Natural killer cell treated with Interleukin-12 subunit alpha and Interleukin-12 subunit beta and Interleukin-15 and Interleukin-18, amount 100 ng/mL, for 72 hours (primary cell): ENCODE measurements at regions not wholly inside any gene's neighbourhood (a gene's known extent, or its start where the extent isn't known, plus 50 kb on each side); places are given as distances from the start of the nearest gene placed in this dataset.

Source experiments
- ATAC-seq, 2 donors: fragments of 150-1000 bp; cut with Tn5 transposase in 1 of 2; sonication (Bioruptor Pico), chemical (Tn5 transposase) in 1 of 2; 2 replicates each; pipeline ENCODE4 v1.10.0; 2021
- DNase-seq: peaks from one replicate; pipeline ENCODE4 v3.0.0; 2022; ENCODE audit warnings: low spot score
- H3K27ac Mint-ChIP-seq, 2 donors: 1 replicate in 1 of 2; 2 replicates in 1 of 2; pipeline ENCODE4 v1.8.0; 2022; ENCODE audit warnings: mixed read lengths in 2 of 2, mild to moderate bottlenecking in 1 of 2, moderate library complexity in 1 of 2
- H3K27me3 Mint-ChIP-seq, 2 donors: 1 replicate in 1 of 2; 2 replicates in 1 of 2; pipeline ENCODE4 v1.8.0; 2022; ENCODE audit warnings: mixed read lengths in 2 of 2
- H3K36me3 Mint-ChIP-seq: one replicate; pipeline ENCODE4 v1.8.0; 2022; ENCODE audit warnings: mixed read lengths
- H3K4me1 Mint-ChIP-seq, 2 donors: 1 replicate in 1 of 2; 2 replicates in 1 of 2; pipeline ENCODE4 v1.8.0; 2022; ENCODE audit warnings: low read depth in 2 of 2, mixed read lengths in 2 of 2, mild to moderate bottlenecking in 1 of 2
- H3K4me3 Mint-ChIP-seq: one replicate; pipeline ENCODE4 v1.8.0; 2022; ENCODE audit warnings: mixed read lengths
- H3K9me3 Mint-ChIP-seq: 2 replicates; pipeline ENCODE4 v1.8.0; 2022; ENCODE audit warnings: mixed read lengths

DNA sequence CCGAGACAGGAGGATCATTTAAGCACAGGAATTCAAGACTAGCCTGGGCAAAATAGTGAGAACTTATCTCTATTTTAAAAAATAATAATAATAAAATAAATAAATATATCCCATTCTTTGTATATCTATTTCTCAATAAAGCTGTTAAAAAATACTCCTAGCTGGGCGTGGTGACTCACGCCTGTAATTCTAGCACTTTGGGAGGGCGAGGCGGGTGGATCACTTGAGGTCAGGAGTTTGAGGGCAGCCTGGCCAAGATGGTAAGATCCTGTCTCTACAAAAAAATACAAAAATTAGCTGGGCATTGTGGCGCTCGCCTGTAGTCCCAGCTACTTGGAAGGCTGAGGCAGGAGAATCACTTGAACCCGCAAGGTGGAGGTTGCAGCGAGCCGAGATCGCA, 75.7 kb upstream of the TBX3 start:
- H3K27ac Mint-ChIP-seq = no peak overlapping the region
- no peaks in the 10 kb centered on the region for H3K4me1 Mint-ChIP-seq
- H3K9me3 Mint-ChIP-seq = no peaks in the 10 kb centered on the region
- H3K36me3 Mint-ChIP-seq = no peaks in the 10 kb centered on the region
- H3K4me3 Mint-ChIP-seq = no peak overlapping the region
- H3K27me3 Mint-ChIP-seq = no peaks in the 10 kb centered on the region
- DNase-seq (no peak), ATAC-seq (no peak)

- Mint-ChIP-seq H3K9me3 (no peaks in the 10 kb centered on the region), H3K36me3 (no peaks in the 10 kb centered on the region), H3K27ac (no peak overlapping the region), H3K27me3 (no peaks in the 10 kb centered on the region), H3K4me3 (no peak overlapping the region), H3K4me1 (no peaks in the 10 kb centered on the region)
- DNase-seq (no peak), ATAC-seq (no peak)
These were observed 73.8 kb upstream of the TBX3 start for GRCh38 chr12:114757684-114758325.

GRCh38 chr12:114752217-114752616, 68.2 kb upstream of the TBX3 start:
- no peak overlapping the region for H3K27ac Mint-ChIP-seq
- H3K27me3 Mint-ChIP-seq = peaks cover 0 to 4% of the 10 kb centered on the region in 2 donors

GRCh38 chr12:114751712-114752111, 67.7 kb upstream of the TBX3 start:
- Mint-ChIP-seq H3K27me3 (peaks cover 0 to 4% of the 10 kb centered on the region in 2 donors), H3K36me3 (no peaks in the 10 kb centered on the region), H3K9me3 (no peaks in the 10 kb centered on the region), H3K4me3 (no peak overlapping the region), H3K4me1 (no peaks in the 10 kb centered on the region), H3K27ac (no peak overlapping the region)
- no peak for DNase-seq
- ATAC-seq = no peak

More at GRCh38 chr12:114752217-114752616, 68.2 kb upstream of the TBX3 start:
- no peak for DNase-seq
- Mint-ChIP-seq H3K4me1 (no peaks in the 10 kb centered on the region), H3K9me3 (no peaks in the 10 kb centered on the region), H3K36me3 (no peaks in the 10 kb centered on the region), H3K4me3 (no peak overlapping the region)
- no peak for ATAC-seq

- Mint-ChIP-seq H3K4me1 (no peaks in the 10 kb centered on the region), H3K36me3 (no peaks in the 10 kb centered on the region)
- DNase-seq = no peak
These were observed 66.9 kb upstream of the TBX3 start for GRCh38 chr12:114750917-114751316.

DNA sequence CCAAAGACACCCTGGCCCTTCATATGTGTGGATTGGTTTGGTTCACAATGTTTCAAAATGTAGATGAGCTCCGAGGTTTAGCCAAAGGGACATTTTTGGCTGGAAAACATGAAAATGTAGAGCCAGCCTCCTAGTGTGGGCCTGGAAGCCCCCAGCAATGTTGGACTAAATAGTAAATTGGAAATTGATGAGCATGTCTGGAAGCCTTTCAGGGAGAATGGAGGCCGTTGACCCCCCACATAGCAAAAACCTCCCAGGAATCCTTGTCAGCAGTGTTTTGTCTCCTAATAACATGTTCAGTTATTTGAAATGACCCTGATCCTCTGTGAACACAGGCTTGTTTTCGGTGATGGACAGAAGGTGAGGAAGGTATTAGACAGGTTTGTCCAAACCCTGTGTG, 65.1 kb upstream of the TBX3 start:
- no peaks in the 10 kb centered on the region for H3K36me3 Mint-ChIP-seq
- peaks cover 0 to 8% of the 10 kb centered on the region in 2 donors for H3K27me3 Mint-ChIP-seq
- H3K4me3 Mint-ChIP-seq = no peak overlapping the region
- H3K4me1 Mint-ChIP-seq = no peaks in the 10 kb centered on the region
- H3K27ac Mint-ChIP-seq = no peak overlapping the region
- DNase-seq (no peak), ATAC-seq (no peak)
- H3K9me3 Mint-ChIP-seq = no peaks in the 10 kb centered on the region

More at GRCh38 chr12:114750917-114751316, 66.9 kb upstream of the TBX3 start:
- Mint-ChIP-seq H3K27me3 (peaks cover 0 to 8% of the 10 kb centered on the region in 2 donors), H3K9me3 (no peaks in the 10 kb centered on the region), H3K27ac (no peak overlapping the region), H3K4me3 (no peak overlapping the region)
- no peak for ATAC-seq

- no peaks in the 10 kb centered on the region for H3K36me3 Mint-ChIP-seq
- peaks cover 0 to 8% of the 10 kb centered on the region in 2 donors for H3K27me3 Mint-ChIP-seq
- no peaks in the 10 kb centered on the region for H3K9me3 Mint-ChIP-seq
- no peak overlapping the region for H3K27ac Mint-ChIP-seq
- H3K4me3 Mint-ChIP-seq = no peak overlapping the region
- H3K4me1 Mint-ChIP-seq = no peaks in the 10 kb centered on the region
- DNase-seq = no peak
- no peak for ATAC-seq
These were observed 63.3 kb upstream of the TBX3 start for GRCh38 chr12:114747012-114747858.

GRCh38 chr12:114746297-114747011, 62.5 kb upstream of the TBX3 start:
- Mint-ChIP-seq H3K9me3 (no peaks in the 10 kb centered on the region), H3K4me1 (no peaks in the 10 kb centered on the region), H3K4me3 (no peak overlapping the region), H3K27ac (no peak overlapping the region), H3K27me3 (peaks cover 0 to 8% of the 10 kb centered on the region in 2 donors), H3K36me3 (no peaks in the 10 kb centered on the region)
- no peak for DNase-seq
- ATAC-seq = no peak

GRCh38 chr12:114744691-114745090, 60.7 kb upstream of the TBX3 start:
- H3K27me3 Mint-ChIP-seq = peaks cover 0 to 8% of the 10 kb centered on the region in 2 donors
- no peak overlapping the region for H3K27ac Mint-ChIP-seq
- H3K4me3 Mint-ChIP-seq = no peak overlapping the region
- DNase-seq = no peak
- no peaks in the 10 kb centered on the region for H3K4me1 Mint-ChIP-seq
- no peaks in the 10 kb centered on the region for H3K36me3 Mint-ChIP-seq
- ATAC-seq = no peak
- H3K9me3 Mint-ChIP-seq = no peaks in the 10 kb centered on the region

GRCh38 chr12:114744285-114744684, 60.3 kb upstream of the TBX3 start:
- H3K4me3 Mint-ChIP-seq = no peak overlapping the region
- ATAC-seq = no peak
- DNase-seq = no peak
- no peak overlapping the region for H3K27ac Mint-ChIP-seq
- no peaks in the 10 kb centered on the region for H3K36me3 Mint-ChIP-seq
- H3K9me3 Mint-ChIP-seq = no peaks in the 10 kb centered on the region
- H3K4me1 Mint-ChIP-seq = no peaks in the 10 kb centered on the region
- H3K27me3 Mint-ChIP-seq = peaks cover 0 to 5% of the 10 kb centered on the region in 2 donors

DNA sequence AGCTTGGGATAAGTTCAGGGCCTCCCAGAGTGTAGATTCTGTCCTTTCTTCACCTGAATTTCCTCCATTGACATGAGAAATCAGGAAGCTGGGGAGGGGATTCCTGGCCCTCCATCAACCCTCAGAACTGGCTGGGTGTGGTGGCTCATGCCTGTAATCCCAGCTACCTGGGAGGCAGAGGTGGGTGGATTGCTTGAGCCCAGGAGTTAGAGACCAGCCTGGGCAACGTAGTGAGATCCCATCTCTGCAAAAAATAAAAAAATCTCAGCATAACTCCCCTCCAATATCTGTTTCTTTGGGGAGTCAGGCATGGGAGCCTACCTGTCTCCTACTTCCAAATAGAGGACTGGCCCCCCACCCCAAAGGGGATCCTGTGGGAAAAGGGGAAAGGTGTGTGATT, 59.8 kb upstream of the TBX3 start:
- no peak for ATAC-seq
- H3K4me1 Mint-ChIP-seq = no peaks in the 10 kb centered on the region
- no peaks in the 10 kb centered on the region for H3K9me3 Mint-ChIP-seq
- no peak overlapping the region for H3K4me3 Mint-ChIP-seq
- H3K36me3 Mint-ChIP-seq = no peaks in the 10 kb centered on the region
- H3K27ac Mint-ChIP-seq = no peak overlapping the region
- H3K27me3 Mint-ChIP-seq = peaks cover 0 to 5% of the 10 kb centered on the region in 2 donors
- no peak for DNase-seq

DNA sequence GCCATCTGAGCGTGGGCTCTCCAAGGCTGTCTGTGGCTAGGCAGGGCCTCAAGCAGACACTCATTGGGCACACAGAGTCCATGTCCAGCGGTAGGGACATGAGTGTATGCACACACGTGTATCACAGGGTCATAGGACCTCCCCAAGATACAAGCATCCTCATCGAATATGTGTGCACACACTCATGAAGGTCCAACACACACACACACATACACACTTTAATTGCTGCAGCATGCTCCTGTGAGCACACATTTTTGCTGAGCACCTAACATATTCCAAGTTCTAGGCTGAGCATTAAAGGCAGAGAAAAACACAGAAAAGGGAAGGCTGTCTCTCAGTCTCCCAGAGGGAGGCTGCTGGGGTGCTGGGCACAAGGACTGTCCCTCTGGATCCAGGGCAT, 59.3 kb upstream of the TBX3 start:
- DNase-seq = no peak
- Mint-ChIP-seq H3K27ac (no peak overlapping the region), H3K4me1 (no peaks in the 10 kb centered on the region), H3K9me3 (no peaks in the 10 kb centered on the region), H3K4me3 (no peak overlapping the region), H3K36me3 (no peaks in the 10 kb centered on the region), H3K27me3 (peaks cover 0 to 5% of the 10 kb centered on the region in 2 donors)
- no peak for ATAC-seq

DNA sequence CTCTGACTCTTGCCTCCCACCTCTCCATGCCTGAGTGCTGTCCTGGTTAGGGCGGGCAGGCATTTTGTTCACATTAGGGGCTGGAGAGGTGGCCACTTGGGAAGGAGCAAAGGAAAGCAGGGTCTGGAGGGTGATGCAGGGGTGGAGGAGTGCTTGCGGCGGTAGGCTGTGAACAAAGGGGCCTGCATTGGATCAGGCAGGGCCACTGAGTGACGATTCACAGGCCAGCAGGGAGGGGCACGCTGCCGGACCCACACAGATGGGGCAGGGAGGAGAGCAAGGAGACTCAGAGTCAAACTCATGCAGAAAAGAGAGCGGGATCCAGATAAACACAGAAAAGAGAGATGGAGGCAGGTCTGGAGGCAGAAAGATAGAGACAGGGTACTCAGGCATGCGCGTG, 58.4 kb upstream of the TBX3 start:
- peak in 1 of 2 donors; percentile 17 for ATAC-seq

GRCh38 chr12:114741940-114742339, 58.0 kb upstream of the TBX3 start:
- Mint-ChIP-seq H3K9me3 (no peaks in the 10 kb centered on the region), H3K36me3 (no peaks in the 10 kb centered on the region), H3K4me3 (no peak overlapping the region), H3K27ac (no peak overlapping the region), H3K27me3 (peaks cover 0 to 5% of the 10 kb centered on the region in 2 donors), H3K4me1 (no peaks in the 10 kb centered on the region)
- no peak for DNase-seq
- ATAC-seq = peak in 1 of 2 donors; percentile 34

More for the DNA sequence above, 58.4 kb upstream of the TBX3 start:
- no peak overlapping the region for H3K4me3 Mint-ChIP-seq
- no peaks in the 10 kb centered on the region for H3K36me3 Mint-ChIP-seq
- H3K9me3 Mint-ChIP-seq = no peaks in the 10 kb centered on the region
- H3K4me1 Mint-ChIP-seq = no peaks in the 10 kb centered on the region
- H3K27ac Mint-ChIP-seq = no peak overlapping the region
- DNase-seq = no peak
- H3K27me3 Mint-ChIP-seq = peaks cover 0 to 5% of the 10 kb centered on the region in 2 donors
